HG02884 (cell line): ENCODE measurements at regions not wholly inside any gene's neighbourhood (a gene's known extent, or its start where the extent isn't known, plus 50 kb on each side); places are given as distances from the start of the nearest gene placed in this dataset.

Experiments
- ATAC-seq: cut with Tn5 transposase; IDR thresholded peaks from one replicate; pipeline ENCODE4 v1.9.1; 2021; ENCODE audit warnings: mild to moderate bottlenecking, moderate library complexity; ENCODE audit not compliant: unreplicated experiment

- ATAC-seq, result no peak
These were observed 168.2 kb upstream of the DMRTA1 start for GRCh38 chr9:22278426-22278825.

- ATAC-seq, result no peak
These were observed 167.0 kb upstream of the DMRTA1 start for GRCh38 chr9:22279636-22280035.

- no peak for ATAC-seq
These were observed 161.6 kb upstream of the DMRTA1 start for GRCh38 chr9:22285066-22285465.

- ATAC-seq, result no peak
These were observed 160.0 kb upstream of the DMRTA1 start for GRCh38 chr9:22286661-22287060.

GRCh38 chr9:22288661-22289060 is 158.0 kb upstream of the DMRTA1 start:
- no peak for ATAC-seq

GRCh38 chr9:22307013-22307711 is 139.5 kb upstream of the DMRTA1 start:
- no peak for ATAC-seq

GRCh38 chr9:22308177-22308576 is 138.4 kb upstream of the DMRTA1 start:
- ATAC-seq, result no peak

- no peak for ATAC-seq
These were observed 130.0 kb upstream of the DMRTA1 start for GRCh38 chr9:22316645-22317044.

- no peak for ATAC-seq
These were observed 115.1 kb upstream of the DMRTA1 start for GRCh38 chr9:22331533-22331932.

- ATAC-seq, result no peak
These were observed 114.4 kb upstream of the DMRTA1 start for GRCh38 chr9:22332202-22332601.

- ATAC-seq, result no peak
These were observed 109.4 kb upstream of the DMRTA1 start for GRCh38 chr9:22337261-22337660.

GRCh38 chr9:22342491-22343217 is 104.0 kb upstream of the DMRTA1 start:
- ATAC-seq, result no peak

- ATAC-seq, result no peak
These were observed 103.4 kb upstream of the DMRTA1 start for GRCh38 chr9:22343218-22343611.

- ATAC-seq, result no peak
These were observed 91.8 kb upstream of the DMRTA1 start for GRCh38 chr9:22354699-22355384.

- no peak for ATAC-seq
These were observed 89.6 kb upstream of the DMRTA1 start for GRCh38 chr9:22356985-22357384.

GRCh38 chr9:22363421-22363887 is 83.2 kb upstream of the DMRTA1 start:
- ATAC-seq, result no peak

- no peak for ATAC-seq
These were observed 73.0 kb upstream of the DMRTA1 start for GRCh38 chr9:22373636-22374035.

GRCh38 chr9:22374051-22374450 is 72.6 kb upstream of the DMRTA1 start:
- ATAC-seq, result no peak

- no peak for ATAC-seq
These were observed 67.4 kb upstream of the DMRTA1 start for GRCh38 chr9:22379272-22379671.

- no peak for ATAC-seq
These were observed 65.5 kb upstream of the DMRTA1 start for GRCh38 chr9:22381170-22381569.

- ATAC-seq, result no peak
These were observed 64.3 kb upstream of the DMRTA1 start for GRCh38 chr9:22382331-22382730.

GRCh38 chr9:22383718-22384117 is 62.9 kb upstream of the DMRTA1 start:
- no peak for ATAC-seq
